Peyer's patch (tissue), 4 donors: ENCODE measurements at regions not wholly inside any gene's neighbourhood (a gene's known extent, or its start where the extent isn't known, plus 50 kb on each side); places are given as distances from the start of the nearest gene placed in this dataset.

Experiments
- CTCF ChIP-seq, 6 experiments: fragments of 450-650 bp in 4 of 6; fragments of 200-600 bp in 2 of 6; sonication (generic) in 1 of 6; IDR thresholded peaks; one replicate each; pipeline ENCODE4 v1.5.1; 2017 to 2019; ENCODE audit warnings: antibody characterized with exemption in 6 of 6, mild to moderate bottlenecking in 3 of 6, moderate library complexity in 1 of 6
- POLR2A ChIP-seq, 2 donors: fragments of 450-650 bp; IDR thresholded peaks; one replicate each; pipeline ENCODE4 v1.5.1; 2017; ENCODE audit warnings: antibody characterized with exemption in 2 of 2, mild to moderate bottlenecking in 2 of 2, moderate library complexity in 2 of 2

GRCh38 chr7:57868771-57869483 is 418.9 kb downstream of the ZNF716 start:
- TF ChIP-seq CTCF (IDR thresholded peaks at IDR 0.05) = no peak
- TF ChIP-seq POLR2A (IDR thresholded peaks at IDR 0.05) = no peak
